Effector CD8-positive, alpha-beta T cell (primary cell): ENCODE measurements at regions not wholly inside any gene's neighbourhood (a gene's known extent, or its start where the extent isn't known, plus 50 kb on each side); places are given as distances from the start of the nearest gene placed in this dataset.

Experiments
- DNase-seq: peaks from one replicate; lab custom pipeline; 2025; lab: John Stamatoyannopoulos, UW

DNA sequence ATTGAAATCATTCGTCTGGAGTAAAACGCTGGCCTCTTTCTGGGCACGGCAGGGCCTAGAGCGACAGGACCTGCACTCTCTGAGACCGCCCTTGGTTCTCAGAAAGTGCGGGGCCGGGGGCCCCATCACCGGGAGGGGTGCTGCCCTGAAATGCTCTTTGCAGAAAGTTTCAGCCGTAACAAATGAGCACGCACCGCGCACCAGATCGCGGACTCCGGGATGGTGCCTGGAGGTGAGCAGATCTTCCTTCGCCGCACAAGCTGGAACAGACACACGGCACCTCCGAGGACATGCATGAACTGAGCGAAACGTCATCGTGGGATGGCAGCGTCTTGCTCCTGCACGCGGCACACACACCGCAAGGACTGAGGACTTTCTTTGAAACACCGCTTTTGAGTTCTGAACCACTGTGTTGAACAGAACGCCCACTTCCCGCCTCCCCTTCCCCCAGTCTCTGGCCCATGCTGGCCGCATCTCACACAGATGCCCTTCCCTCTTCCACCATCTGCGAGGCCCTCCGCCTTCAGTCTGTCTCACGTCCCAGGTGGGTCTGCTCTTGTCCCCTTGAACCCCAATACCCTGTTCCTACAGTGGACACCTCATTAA lies 538.7 kb upstream of the MGMT start:
- no peak for DNase-seq

DNA sequence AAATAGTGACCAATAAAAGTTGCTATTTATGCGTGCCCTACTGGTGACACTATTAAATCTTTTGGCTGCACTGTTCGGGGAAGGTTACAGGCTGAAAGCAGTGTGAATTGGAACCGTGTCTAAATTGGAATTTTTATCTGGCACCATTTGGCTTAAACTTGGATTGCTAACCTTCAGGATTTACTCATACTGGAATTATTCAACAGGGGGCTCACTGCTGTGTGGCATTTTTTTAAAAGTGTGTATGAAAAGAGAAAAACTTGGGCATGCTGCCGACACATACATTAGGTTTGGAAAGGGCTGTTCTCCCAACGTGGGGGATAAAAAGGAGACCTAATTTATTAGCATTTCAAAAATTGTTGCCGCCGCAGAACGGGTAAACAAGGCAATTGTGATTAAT lies 537.9 kb upstream of the MGMT start:
- no peak for DNase-seq

DNA sequence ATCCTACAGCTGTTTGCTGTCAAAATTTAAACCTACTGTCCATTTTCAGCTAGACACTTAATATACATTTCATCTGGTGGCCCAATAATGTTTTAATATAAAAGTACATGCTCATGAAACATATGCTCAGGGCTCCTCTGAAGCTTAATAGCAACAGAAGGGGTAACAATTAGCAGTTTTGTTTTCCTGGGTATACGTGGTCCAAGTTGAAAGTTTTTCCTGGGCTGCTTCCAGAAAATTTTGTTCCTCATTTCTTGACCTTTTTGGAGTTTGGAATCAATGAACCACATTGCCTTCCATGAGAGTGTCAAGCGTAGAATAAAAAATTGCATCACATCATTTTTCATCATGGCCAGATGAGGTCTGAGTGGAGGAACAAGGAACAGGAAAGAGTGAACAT lies 537.3 kb upstream of the MGMT start:
- DNase-seq, result no peak

DNA sequence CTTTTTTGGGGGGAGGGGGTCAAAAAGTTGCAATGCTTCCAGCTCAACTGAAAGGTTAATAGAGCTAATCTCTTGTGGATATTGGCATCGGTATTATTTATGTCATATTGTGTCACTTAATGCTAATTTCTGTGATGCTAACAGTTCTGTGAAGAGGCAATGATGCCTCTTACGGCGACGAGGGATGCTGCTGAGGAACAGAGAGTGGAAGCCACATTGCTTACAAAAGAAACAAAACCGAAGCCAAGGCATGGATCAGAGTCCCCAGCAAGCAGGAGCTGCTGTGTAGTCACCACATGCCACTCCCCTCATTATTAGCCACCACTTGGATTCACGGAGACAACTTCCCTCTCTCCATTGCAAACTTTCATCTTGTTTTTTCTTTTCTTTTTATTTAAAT lies 536.5 kb upstream of the MGMT start:
- DNase-seq, result no peak

DNA sequence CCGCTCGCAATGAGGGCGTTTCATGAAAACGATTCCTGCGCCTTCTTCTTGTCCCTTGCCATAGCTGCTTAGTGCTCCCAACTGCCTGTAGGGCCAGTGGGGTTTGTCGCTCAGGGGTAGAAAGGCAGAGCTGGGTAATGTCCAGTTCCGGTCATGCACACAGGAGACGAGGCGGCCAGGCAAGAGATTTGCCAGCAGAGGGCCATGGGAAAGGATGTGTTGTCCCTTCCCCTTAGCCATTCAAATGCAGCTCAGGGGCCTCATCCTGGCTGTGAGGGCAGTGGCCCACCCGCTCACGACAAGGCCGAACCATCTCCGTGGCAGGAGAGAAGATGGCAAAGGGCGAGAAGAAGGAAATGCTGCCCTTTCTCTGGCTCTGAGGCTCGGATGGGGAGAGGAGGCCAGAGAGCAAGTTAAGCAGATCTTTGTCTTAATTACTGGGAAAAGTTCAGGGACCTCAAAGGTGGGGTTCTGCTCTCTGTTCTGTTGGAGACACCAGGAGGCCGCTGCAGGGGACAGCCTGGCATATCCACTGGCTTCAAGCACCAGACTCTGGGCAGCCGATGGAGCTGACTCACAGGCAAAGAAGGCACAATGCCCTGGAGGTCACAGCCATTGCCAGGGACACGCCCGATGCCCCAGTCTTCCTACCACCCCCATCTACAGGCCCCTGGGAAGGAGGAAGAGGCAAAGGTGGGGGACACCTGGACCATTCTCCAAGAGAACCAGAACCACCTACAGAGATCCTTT lies 534.8 kb upstream of the MGMT start:
- DNase-seq, result no peak

DNA sequence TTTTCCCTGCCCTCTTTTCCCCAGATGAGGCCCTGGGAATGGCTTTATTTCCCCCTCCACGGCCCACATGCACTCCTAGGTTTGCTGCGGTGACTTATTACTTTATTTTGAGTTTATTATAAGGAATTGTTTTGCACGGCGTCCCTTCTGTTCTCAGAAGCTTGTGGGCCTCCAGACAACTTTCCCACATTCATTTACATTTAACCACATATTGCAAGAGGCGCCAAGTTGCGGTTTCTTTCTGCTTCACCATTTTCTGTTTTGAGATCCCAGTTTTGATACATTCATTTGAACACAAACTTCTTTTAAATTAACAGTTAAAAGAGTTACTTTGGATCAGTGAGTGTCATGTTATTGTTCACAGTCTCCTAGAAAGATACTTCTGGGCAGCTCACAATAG lies 532.5 kb upstream of the MGMT start:
- DNase-seq, result no peak

DNA sequence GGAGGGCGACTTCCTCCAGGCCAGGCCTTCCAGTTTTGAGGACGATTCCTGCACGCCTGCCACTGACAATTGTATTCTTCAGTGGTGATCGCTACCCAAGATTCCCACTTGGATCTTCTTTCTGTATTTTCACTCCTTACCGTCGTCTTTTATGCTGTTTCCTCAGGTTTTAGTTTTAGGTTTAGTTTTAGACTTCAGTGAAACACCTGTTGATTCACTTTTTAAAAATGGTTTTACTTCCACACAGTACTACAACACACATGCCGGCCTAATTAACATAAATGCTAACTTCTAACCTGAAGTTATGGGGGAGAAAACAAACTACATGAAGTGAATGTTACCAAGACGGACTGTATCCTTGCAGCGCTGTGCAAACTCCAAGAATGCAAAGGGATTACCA lies 530.6 kb upstream of the MGMT start:
- DNase-seq, result no peak

DNA sequence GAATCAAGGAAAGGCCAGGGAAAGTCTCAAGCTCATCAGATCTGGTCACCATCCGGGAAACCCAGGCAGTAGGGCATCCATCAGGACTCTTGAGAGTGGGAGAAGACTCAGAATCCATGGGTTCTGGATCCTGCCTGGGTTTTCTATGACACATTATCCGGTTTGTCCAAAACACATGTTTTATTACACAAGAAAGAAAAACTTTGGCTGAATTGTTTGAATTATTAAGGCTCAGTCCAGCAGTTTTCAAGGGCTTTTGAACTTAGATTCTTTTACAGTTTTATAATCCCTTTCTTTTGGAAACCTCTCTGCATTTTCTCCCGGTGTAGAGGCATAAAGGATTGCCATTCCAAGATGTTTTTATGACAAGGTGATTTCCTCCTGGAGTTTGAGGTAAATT lies 528.5 kb upstream of the MGMT start:
- no peak for DNase-seq

DNA sequence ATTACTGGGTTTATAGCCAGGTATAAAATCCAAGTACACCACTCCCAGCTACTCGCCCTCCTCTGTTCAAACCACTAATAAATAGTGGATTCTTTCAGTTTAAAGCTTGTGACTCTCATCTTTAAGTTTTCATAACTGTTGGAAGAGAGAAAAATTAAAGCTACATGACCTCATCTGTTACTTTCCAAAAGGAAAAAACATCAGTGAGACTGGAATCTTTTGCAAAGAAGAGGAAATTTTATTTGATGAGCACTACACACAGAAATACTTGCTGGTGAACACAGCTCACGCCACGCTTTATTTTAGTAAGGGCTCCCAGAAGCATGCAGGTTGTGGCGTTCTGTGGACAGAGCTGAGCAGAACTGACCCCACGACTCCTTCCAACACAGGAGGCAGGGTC lies 527.0 kb upstream of the MGMT start:
- no peak for DNase-seq

DNA sequence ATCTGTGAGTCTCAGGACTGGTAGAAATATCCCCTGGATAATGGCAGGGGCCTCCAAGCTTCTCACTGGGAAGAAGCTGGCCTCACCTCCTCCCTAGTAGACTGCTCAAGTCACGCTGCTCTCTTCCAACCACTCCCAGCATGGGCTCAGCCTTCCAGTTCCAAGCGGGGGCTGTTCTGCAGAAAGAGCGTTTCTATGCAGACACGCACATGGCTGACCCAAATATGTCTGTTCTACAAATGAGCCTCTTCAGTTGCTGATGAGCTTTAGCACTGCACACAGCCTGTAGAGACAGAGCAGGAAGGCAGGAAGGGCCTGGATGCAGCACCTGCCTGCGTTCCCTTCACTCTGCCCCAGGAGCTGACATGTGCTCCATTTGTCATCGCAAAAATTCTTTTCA lies 523.9 kb upstream of the MGMT start:
- no peak for DNase-seq

DNA sequence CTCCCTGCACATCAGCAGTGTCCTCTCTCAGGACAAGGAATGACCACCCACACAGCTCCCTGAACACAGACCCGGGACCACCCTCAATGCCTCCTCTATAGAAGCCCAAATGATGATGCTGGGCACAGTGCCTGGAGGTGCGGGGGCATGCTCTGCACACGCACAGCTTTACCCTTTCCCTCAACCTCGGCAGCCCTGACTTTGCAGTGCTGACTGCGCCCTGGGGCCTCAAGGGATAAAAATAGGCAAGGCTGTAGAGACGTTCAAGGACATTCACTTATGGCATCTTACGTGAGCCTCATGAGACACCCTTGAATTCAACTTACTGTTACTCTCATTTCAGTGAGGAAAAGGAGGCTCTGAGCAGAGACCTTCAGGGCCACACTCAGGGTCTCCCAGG lies 521.6 kb upstream of the MGMT start:
- no peak for DNase-seq

DNA sequence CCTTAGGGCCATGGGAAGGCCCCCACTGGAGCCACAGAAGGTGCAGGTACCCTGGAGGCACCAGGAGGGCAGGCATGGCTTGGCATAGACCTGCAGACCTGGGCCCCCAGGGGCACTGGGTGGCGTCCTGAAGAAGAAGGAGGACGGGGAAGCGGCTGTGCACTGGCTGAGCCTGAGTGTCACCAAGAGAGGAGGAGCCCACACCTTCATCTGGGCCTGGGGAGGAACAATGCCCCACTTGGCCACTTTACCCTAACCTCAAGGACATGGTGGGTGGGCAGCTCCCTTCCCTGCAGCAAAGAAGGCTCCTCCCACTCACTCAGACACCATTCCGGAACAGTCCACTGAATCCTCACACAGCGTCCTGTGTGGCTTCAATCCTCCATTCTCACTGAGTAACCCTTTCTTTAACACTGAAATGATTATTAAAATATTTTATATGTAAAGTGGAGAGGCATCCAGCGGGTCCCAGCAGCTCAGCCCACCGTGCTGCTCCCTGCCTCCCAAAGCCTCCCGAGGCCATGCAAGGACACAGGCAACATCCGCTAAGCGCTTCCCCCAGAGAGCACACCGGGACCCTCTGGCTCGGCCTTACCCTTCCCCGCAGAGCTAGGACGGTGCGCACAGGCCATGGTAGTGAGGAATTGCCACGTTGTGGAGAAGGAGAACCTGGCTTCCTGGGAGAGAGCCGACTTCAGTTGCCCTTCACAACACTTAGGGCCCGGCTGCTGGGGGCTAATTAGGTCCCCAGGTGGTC lies 516.7 kb upstream of the MGMT start:
- no peak for DNase-seq

DNA sequence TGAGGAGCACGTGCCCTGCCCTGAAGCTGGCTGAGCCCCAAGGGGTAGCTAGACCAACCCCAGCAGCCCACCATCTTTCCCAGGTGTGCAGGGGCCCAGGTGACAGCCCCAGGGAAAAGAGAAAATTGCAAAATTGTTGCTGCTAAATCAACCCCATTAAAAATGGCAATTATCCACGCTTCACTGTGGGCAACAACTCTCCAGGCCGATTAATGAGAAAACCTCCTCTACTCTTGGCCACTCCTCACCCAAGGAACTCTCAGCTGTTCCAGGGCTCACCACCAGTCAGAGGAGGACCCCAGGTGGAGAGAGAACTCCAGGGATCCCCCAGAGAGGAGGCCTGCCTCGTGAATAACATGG lies 516.1 kb upstream of the MGMT start:
- DNase-seq, result no peak

DNA sequence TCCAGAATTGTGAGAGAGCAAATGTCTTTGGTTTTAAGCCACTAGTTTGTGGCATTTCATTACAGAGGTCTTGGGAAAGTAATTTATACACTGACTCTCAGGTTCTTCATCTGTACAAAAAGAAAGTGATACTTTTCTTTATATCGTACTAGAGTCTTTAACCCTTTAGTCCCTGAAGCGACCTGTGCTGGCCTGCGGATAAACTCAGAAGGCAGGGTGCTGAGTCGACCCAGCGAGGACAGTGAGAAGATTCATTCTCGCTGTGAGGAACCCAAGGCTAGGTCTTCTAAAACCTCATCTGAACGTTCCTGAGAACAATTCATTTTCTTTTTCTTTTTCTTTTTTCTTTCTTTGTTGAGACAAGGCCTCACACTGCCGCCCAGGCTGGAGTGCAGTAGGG lies 514.2 kb upstream of the MGMT start:
- DNase-seq, result no peak

DNA sequence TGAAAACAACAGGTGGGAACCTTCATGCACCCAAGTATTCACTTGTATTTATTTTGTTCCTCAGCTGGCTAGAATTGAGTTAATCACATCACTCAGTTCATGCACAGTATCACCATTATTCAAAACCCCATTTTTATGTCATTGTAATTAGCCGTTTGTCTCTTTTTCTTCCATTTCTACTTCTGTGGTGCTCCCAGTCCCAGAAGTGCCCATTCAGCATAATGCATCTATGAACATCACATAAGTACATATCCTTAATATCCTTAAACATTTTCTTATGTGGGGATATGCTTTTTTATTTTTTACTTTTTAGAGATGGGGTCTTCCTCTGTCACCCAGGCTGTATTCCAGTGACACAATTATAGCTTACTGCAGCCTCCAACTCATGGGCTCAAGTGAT lies 510.9 kb upstream of the MGMT start:
- no peak for DNase-seq

DNA sequence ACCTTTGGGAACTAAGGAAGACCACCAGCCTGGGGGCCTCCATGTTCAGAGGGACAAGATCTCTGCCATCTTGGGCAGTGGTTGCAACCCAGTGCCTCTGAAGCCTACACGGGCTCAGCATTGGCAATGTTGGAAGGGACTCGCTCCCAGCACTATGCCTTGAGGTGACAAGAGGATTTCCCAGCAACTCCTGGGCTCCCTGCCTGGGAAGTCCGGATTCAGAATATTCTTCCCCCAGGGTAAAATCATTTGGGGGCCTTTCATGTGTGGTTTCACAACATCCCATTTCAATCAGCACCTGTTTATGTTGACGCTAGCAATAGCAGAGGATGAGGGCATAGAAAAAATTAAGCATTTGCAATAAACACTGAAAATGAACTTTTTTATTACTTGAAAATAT lies 509.8 kb upstream of the MGMT start:
- no peak for DNase-seq

DNA sequence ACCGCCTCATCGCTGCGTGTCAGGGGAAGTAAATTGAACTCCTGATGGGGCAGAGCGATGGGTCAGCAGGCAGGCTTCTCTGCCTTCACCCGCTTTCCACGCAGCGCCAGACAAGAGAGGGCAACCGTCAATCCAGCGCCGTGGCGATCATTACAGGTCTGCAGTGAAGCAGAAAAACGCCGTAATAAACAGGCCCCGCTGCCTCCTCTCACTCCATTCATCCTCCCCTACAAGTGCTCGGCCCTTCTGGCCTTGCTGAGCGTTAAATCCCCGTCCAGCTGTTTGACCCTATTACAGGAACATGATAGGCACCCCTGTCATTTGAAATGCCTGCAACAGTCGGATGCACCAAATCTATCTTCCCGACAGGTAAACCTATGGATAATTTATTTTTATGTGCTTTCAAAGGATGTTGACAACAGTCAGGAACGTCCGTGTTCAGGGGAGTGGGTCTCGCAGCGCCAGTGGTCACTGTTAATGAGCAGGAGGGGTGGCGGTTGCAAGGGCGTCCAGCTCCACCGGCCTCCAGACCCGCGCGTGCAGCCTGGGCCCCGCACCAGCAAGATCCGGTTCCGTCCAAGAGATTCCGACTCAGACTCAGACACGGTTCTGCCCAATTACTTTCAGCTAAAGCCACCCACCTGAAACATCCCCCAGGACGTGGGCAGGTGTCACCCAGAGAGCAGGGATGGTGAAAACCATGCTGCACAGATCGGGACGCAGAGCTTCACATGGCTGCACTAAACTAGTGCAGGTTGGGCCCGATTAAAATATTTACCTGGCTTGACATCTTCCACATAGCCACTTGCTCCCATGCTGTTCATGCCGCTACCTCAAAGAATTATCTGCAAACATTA lies 508.0 kb upstream of the MGMT start:
- DNase-seq, result no peak

DNA sequence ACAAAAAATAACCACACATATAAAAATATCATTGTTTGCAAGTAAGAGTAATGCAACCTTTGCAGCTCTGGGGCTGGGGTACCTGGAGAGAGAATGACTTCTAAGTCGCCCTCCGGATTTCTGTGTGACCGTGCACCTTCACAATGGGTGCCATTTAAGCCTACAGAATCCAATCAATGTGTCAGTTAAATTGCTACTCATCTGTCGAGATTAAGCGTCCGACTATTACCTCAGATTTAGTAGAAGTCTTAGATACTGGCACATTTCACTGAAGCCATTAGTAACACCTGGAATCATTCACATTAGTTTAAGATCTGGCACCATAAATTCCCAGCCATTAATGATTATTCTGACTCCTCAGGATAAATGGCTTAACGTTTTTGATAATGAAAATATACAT lies 507.3 kb upstream of the MGMT start:
- DNase-seq, result no peak

DNA sequence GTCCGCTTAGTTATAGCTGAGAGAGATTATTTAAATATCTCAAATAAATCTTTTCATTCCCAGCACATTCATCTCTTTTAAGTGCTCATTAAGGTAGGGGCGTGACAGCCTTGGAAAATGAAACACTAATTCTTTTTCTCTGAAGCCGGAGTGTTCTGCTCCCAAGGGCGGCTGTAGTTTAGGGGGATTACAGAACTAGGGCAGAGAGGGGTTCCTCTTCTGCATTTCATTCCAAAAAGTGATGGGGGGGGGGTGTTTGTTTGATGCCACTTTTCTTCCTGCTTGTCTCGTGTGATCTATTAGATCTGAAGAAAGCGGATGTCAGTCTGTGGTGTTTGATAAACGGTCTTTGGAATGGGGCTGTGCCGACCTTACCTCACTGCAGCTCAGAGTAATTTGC lies 506.5 kb upstream of the MGMT start:
- DNase-seq, result no peak

DNA sequence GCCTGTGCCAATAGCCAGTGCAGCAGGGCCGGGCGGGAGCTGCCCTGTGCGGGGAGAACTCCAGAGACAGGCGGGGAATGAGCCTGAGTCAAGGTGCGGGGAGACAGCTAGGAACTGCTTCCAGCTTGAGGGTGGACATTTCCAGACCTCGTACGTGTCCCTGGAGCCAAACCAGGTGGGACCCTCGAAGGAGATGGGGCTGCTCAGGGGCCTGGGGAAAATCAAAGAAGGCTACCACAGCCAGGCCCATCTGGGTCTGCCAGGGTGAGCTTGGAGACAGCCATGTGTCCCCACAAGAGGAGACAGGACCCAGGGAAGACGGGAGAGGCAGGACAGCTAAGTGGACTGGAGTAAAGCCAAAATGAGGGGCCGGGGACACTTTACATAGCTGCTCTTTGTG lies 504.9 kb upstream of the MGMT start:
- DNase-seq, result no peak

DNA sequence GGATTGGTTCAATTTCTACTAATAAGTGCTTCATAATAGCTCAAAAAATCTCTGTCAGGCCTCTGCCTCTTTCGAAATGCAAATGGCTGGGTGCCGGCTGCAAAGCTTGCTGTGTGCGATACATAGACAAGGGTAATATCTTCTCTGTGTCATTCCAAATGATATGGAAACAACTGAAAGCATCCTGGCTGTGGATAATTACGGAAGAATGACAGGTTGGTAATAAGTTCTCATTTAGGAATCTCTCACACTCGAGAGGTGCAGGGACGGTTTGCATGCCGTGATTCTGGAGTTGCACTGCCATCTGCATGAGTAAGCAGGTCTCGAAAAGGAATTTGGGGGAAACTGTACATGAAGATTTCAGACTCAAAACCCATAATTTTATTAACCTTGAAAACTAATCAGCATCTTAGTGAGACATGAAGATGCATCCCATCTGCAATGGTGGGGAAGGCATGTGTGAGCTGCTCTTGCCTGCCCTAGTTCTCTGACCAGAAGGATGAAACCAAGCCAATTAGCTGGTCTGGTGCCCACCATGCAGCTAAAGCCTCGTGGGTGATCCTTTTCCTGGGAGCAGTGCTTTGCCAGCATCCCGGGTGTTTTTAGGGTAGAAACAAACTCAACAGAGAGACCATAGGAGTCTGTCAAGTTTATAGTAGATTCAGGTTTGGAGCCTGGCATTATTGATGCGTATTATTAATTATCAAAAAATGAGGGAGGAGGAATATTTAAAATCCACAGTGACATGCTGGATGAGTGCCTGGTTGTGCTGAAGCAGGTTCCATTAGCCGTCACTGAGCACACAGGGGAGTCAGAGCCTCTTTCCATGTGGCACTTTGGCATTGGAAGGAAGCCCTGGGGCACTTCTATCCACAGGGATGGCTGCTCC lies 503.6 kb upstream of the MGMT start:
- no peak for DNase-seq

DNA sequence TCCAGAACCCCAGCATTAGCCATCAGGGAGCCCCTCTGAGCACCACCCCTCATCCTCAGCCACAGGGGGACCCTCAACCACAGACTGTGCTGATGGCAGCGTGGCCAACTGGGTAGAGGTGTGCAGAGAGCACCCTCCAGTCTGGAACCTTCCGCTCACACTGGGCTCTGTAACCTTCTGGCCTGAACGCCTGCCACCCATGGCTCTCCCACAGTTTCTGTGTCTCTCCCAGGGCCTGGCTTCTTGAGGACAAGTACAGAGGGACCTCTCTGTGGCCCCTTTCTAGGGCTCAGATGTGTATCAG lies 503.0 kb upstream of the MGMT start:
- DNase-seq, result no peak
